ENCODE measurements at regions not wholly inside any gene's neighbourhood (a gene's known extent, or its start where the extent isn't known, plus 50 kb on each side); places are given as distances from the start of the nearest gene placed in this dataset.

- no peaks in the 10 kb centered on the region for H3K9me1 ChIP-seq (replicated peaks; ENCODE audit: control insufficient read depth, extremely low read depth, insufficient read depth, low read length)
- ChIA-PET CTCF (no interaction called here), POLR2A (no interaction called here)
- no peak overlapping the region for H2AFZ ChIP-seq (ENCODE audit: low read depth, low read length)
- H3K27me3 ChIP-seq (ENCODE audit: control insufficient read depth in 2 of 2, insufficient read depth in 2 of 2, low read length in 2 of 2): no peaks in the 10 kb centered on the region
- FAIRE-seq: no peak
- H4K20me1 ChIP-seq (replicated peaks; ENCODE audit: control insufficient read depth, extremely low read depth, insufficient read depth, low read length): no peaks in the 10 kb centered on the region
- H3K36me3 ChIP-seq (ENCODE audit: control insufficient read depth in 2 of 2, extremely low read depth in 1 of 2, insufficient read depth in 2 of 2, low read length in 2 of 2): no peaks in the 10 kb centered on the region
- no peak overlapping the region for H3K4me3 ChIP-seq (replicated peaks in 1 of 3; ENCODE audit: insufficient read depth in 1 of 3, low read depth in 1 of 3, low read length in 3 of 3)
- BruUV-seq (replicated peaks): no TSS peak
- no peak overlapping the region for H3K4me2 ChIP-seq (ENCODE audit: insufficient read depth, low read length)
- intact Hi-C loops (cut with micrococcal nuclease) (no loop called here), dilution Hi-C loops (cut with MboI; ENCODE audit: extremely low pct_ligation_motif_present, low sequenced_read_pairs) (no loop called here)
- DNase-seq (ENCODE audit: low read depth, low spot score): no peak
- no peaks in the 10 kb centered on the region for H3K79me2 ChIP-seq (ENCODE audit: control insufficient read depth, insufficient read depth, low read length)
- H3K9me3 ChIP-seq (replicated peaks; ENCODE audit: control insufficient read depth, insufficient read depth, low read length): no peaks in the 10 kb centered on the region
- peaks cover 12% of the 10 kb centered on the region for H3K4me1 ChIP-seq (ENCODE audit: control insufficient read depth, extremely low read depth, insufficient read depth, low read length)
- no peak overlapping the region for H3K9ac ChIP-seq (replicated peaks; ENCODE audit: extremely low read depth, insufficient read depth, low read length)
- TF ChIP-seq JUN (IDR thresholded peaks at IDR 0.05; ENCODE audit: borderline replicate concordance, insufficient read depth, insufficient read length, low read depth): no peak
- TF ChIP-seq MAX (IDR thresholded peaks at IDR 0.05; ENCODE audit: insufficient read depth, insufficient read length): no peak
- TF ChIP-seq MYC (IDR thresholded peaks at IDR 0.05; ENCODE audit: low read depth, low read length): no peak
- no peak for TF ChIP-seq FOS (IDR thresholded peaks at IDR 0.05; ENCODE audit: borderline replicate concordance, insufficient read depth, low read length)
- no peak for TF ChIP-seq POLR2AphosphoS5 (IDR thresholded peaks at IDR 0.05; ENCODE audit: insufficient read depth, low read depth, low read length)
- TF ChIP-seq POLR2A (IDR thresholded peaks at IDR 0.05; ENCODE audit: low read depth, low read length): no peak
- TF ChIP-seq EZH2 (IDR thresholded peaks at IDR 0.05; ENCODE audit: borderline replicate concordance, low read depth, low read length, severe bottlenecking): no peak
- no peak for TF ChIP-seq CTCF (IDR thresholded peaks at IDR 0.05; ENCODE audit: extremely low read depth in 1 of 2, insufficient read depth in 1 of 2, low read depth in 1 of 2, low read length in 2 of 2)
- TF ChIP-seq GATA2 (IDR thresholded peaks at IDR 0.05; ENCODE audit: insufficient read depth, insufficient read length, low read depth, low read length): no peak
- no peak overlapping the region for H3K27ac ChIP-seq (ENCODE audit: insufficient read depth, low read depth, low read length)
Observed at GRCh38 chr3:102136183-102136582, 286.9 kb downstream of the NFKBIZ start.
